Right lobe of liver (tissue), 4 donors: ENCODE measurements at regions not wholly inside any gene's neighbourhood (a gene's known extent, or its start where the extent isn't known, plus 50 kb on each side); places are given as distances from the start of the nearest gene placed in this dataset.

Experiments
- POLR2A ChIP-seq: fragments of 450-650 bp; IDR thresholded peaks from one replicate; pipeline ENCODE4 v1.6.1; 2017; ENCODE audit warnings: antibody characterized with exemption, mild to moderate bottlenecking
- TF ChIP-seq, protein P1 (sequence below), 4 donors: fragments of 200-600 bp in 3 of 4; fragments of 450-650 bp in 1 of 4; IDR thresholded peaks; one replicate each; pipeline versions ENCODE4 v1.5.1 to v1.8.0; 2016 to 2022; ENCODE audit warnings: antibody characterized with exemption in 4 of 4, mild to moderate bottlenecking in 2 of 4
- donor health status: DM: no; HTN: no; CAD: no.
- donor health status: DM: no; HTN: no; CAD: no.
- donor health status: DM: no; HTN: yes; CAD: no.

DNA sequence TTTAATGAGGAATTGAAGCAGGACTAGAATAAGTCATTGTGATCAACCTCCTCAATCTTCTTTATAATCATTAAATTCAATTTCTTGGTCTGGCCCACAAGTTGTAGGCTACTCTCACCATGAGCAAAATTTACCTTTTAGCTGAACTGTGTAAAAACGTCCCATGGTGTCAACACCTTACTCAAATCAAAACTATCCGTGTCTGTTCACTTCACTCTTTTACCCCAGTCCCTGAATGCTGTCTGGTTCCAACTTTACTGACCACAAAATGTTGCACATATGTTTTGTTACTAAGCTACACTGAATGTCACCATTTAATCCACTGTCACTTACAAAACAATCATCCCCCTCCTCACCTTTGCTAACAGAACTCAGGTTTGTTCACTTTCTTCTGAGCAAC lies 951.6 kb upstream of the SLC39A10 start:
- TF ChIP-seq, protein P1, sequence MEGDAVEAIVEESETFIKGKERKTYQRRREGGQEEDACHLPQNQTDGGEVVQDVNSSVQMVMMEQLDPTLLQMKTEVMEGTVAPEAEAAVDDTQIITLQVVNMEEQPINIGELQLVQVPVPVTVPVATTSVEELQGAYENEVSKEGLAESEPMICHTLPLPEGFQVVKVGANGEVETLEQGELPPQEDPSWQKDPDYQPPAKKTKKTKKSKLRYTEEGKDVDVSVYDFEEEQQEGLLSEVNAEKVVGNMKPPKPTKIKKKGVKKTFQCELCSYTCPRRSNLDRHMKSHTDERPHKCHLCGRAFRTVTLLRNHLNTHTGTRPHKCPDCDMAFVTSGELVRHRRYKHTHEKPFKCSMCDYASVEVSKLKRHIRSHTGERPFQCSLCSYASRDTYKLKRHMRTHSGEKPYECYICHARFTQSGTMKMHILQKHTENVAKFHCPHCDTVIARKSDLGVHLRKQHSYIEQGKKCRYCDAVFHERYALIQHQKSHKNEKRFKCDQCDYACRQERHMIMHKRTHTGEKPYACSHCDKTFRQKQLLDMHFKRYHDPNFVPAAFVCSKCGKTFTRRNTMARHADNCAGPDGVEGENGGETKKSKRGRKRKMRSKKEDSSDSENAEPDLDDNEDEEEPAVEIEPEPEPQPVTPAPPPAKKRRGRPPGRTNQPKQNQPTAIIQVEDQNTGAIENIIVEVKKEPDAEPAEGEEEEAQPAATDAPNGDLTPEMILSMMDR (IDR thresholded peaks at IDR 0.05), result no peak
- TF ChIP-seq POLR2A, result no peak
